ENCODE measurements at regions not wholly inside any gene's neighbourhood (a gene's known extent, or its start where the extent isn't known, plus 50 kb on each side); places are given as distances from the start of the nearest gene placed in this dataset.
"Not testable (repeated sequence)": the region's sequence is repeated elsewhere in the genome, so short reads cannot be mapped to it uniquely, and the experiment has no call there.

DNA sequence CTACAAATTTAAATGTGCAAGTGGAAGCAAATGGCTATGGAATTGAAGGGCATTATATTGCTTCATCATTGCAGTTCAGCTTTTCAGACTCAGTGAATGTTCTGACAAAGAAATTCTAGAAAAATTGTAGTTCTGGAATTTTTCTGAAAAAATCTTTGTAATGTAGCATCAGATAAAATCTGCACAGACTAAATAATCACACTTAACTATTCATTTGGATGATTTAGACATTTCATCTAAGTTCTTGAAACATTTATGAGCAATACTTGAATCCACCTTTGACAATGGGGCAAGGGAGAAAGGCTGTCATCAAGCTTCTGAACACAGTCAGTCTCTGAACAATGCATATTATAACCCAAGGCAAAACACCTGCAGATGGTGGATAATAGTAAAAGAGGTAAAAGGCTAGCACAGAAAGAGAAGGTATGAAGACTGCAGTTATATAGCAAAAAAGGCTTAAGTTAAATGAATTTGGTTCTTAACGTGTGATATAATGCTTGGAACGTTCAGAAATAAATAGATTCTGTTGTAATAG, 1352.0 kb upstream of the NUDT12 start:
- no peak for DNase-seq (ENCODE audit: low read depth in 2 of 2)

GRCh38 chr5:104913841-104914281, 1351.3 kb upstream of the NUDT12 start:
- no peak for DNase-seq (ENCODE audit: low read depth in 2 of 2)

- DNase-seq (ENCODE audit: low read depth in 2 of 2), result no peak
Observed at GRCh38 chr5:104909803-104910202, 1347.2 kb upstream of the NUDT12 start.

DNA sequence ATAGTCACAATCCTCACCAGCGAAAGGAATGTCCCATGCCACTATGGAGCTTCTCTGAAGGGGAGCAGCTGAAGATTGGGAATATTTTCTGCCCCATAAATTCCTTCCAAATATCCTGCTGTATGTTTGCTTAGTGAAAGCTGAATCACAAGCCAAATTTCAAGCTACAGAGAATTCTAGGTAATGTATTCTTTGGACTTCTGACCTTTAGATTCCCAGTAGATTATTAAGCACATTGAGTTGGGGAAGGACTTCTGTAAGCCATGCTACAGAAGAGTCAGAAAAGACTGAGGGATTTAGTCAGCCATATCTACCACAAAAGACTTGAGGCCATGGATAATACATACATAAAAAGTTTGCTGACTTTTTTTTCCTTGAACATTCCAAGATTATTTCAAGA, 1342.0 kb upstream of the NUDT12 start:
- DNase-seq (ENCODE audit: low read depth in 2 of 2), result no peak

DNA sequence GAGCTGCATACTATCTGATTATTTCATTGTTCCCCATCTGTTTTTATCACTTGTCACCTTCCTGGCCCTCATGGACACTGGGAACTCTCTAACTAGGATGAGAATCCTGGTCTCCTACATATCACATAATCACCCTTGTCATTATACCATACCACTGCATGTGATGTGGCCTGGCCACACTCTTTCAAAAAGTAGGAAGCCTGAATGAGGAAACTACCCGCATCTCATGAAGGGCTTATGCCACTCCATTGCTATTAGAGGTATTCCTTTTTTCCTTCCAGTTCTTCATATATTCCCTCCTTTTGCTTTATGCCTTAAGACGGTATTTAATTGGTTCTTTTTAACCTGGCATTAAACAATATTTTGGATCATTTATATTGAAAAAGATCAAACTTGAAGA, 1341.4 kb upstream of the NUDT12 start:
- no peak for DNase-seq (ENCODE audit: low read depth in 2 of 2)

GRCh38 chr5:104891596-104891995, 1329.0 kb upstream of the NUDT12 start:
- DNase-seq (ENCODE audit: low read depth in 2 of 2), result no peak

- DNase-seq (ENCODE audit: low read depth in 2 of 2), result no peak
Observed at GRCh38 chr5:104890767-104891166, 1328.2 kb upstream of the NUDT12 start.

GRCh38 chr5:104859437-104859836, 1296.8 kb upstream of the NUDT12 start:
- no peak for DNase-seq (ENCODE audit: low read depth in 2 of 2)

DNA sequence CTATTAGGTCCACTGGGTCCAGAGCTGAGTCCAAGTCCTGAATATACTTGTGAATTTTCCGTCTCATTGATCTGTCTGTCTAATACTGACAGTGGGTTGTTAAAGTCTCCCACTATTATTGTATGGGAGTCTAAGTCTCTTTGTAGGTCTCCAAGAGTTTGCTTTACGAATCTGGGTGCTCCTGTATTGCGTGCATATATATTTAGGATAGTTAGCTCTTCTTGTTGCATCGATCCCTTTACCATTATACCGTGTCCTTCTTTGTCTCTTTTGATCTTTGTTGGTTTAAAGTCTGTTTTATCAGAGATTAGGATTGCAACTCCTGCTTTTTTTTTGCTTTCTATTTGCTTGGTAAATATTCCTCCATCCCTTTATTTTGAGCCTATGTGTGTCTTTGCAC, 1289.5 kb upstream of the NUDT12 start:
- not testable (repeated sequence) for DNase-seq (ENCODE audit: low read depth in 2 of 2)

GRCh38 chr5:104845541-104845940, 1283.0 kb upstream of the NUDT12 start:
- DNase-seq (ENCODE audit: low read depth in 2 of 2), result no peak

- DNase-seq (ENCODE audit: low read depth in 2 of 2), result no peak
Observed at GRCh38 chr5:104843822-104844221, 1281.2 kb upstream of the NUDT12 start.

- no peak for DNase-seq (ENCODE audit: low read depth in 2 of 2)
Observed at GRCh38 chr5:104840284-104840683, 1277.7 kb upstream of the NUDT12 start.

DNA sequence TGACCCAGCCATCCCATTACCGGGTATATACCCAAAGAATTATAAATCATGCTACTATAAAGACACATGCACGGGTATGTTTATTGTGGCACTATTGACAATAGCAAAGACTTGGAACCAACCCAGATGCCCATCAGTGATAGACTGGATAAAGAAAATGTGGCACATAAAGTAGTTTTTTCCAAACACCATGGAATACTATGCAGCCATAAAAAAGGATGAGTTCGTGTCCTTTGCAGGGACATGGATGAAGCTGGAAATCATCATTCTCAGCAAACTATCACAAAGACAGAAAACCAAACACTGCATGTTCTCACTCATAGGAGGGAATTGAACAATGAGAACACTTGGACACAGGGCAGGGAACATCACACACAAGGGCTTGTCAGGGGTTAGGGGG, 1268.9 kb upstream of the NUDT12 start:
- DNase-seq (ENCODE audit: low read depth in 2 of 2), result not testable (repeated sequence)

- DNase-seq (ENCODE audit: low read depth in 2 of 2), result no peak
Observed at GRCh38 chr5:104821606-104822005, 1259.0 kb upstream of the NUDT12 start.

DNA sequence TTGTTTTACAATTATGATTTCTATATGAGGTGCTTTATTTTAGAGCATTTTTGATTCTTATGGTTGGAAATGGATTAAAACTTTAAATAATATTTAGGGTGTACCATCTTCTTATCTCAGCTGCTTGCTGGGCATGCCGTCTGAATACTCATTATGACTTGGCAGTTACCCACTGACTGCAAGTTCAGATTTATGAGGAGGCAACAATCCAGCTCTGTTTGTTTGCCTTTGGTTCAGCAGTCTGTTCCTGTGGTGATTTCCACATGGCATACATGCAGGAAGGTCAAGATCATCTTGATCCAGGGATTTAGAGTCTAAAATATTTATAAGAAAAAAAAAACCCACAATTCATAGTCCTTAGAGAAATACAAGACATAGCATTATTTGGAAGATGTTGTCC, 1254.5 kb upstream of the NUDT12 start:
- no peak for DNase-seq (ENCODE audit: low read depth in 2 of 2)

DNA sequence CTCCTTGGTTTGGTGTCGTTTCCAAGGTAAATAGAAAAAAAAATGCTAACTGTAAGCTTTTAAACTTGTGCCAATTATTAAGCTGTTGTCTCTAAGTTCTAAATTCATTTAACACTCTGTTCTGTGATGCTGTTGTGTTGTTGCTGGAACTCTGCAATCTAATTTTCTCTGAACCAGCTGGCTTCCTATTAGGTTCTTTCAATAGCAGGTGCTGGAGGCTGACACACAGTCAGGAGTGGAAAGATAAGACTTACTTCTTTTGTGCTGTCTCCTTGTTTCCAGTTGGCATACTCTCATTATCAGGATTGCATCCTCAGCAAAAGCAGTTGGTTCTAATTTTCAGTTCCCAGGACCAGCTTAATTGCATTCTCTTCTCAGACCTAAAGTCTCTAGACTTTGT, 1252.6 kb upstream of the NUDT12 start:
- no peak for DNase-seq (ENCODE audit: low read depth in 2 of 2)

- no peak for DNase-seq (ENCODE audit: low read depth in 2 of 2)
Observed at GRCh38 chr5:104800440-104801048, 1238.0 kb upstream of the NUDT12 start.

- no peak for DNase-seq (ENCODE audit: low read depth in 2 of 2)
Observed at GRCh38 chr5:104793755-104794080, 1231.1 kb upstream of the NUDT12 start.

GRCh38 chr5:104793031-104793754, 1230.6 kb upstream of the NUDT12 start:
- no peak for DNase-seq (ENCODE audit: low read depth in 2 of 2)

- no peak for DNase-seq (ENCODE audit: low read depth in 2 of 2)
Observed at GRCh38 chr5:104789366-104789765, 1226.8 kb upstream of the NUDT12 start.

- no peak for DNase-seq (ENCODE audit: low read depth in 2 of 2)
Observed at GRCh38 chr5:104785097-104785496, 1222.5 kb upstream of the NUDT12 start.

DNA sequence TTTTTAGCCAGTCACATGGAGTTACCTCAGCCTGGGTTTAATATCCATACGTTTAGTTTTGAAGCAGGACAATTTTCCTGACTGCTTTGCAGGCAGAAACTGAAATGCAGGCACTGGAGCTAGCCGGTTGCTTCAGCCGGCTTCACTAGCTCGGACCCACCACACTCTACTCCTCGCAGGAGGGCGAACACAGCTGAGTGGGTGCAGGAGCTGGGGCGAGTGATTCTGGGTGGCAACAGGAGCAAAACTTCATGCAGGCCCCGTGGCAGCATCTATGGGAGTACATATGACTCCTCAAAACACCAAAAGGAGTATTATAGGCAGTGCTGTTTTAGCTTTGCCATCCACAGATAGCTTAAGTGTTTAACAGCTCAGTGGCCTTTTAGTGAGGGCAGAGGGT, 1211.8 kb upstream of the NUDT12 start:
- no peak for DNase-seq (ENCODE audit: low read depth in 2 of 2)

GRCh38 chr5:104764197-104764596, 1201.6 kb upstream of the NUDT12 start:
- DNase-seq (ENCODE audit: low read depth in 2 of 2), result no peak

DNA sequence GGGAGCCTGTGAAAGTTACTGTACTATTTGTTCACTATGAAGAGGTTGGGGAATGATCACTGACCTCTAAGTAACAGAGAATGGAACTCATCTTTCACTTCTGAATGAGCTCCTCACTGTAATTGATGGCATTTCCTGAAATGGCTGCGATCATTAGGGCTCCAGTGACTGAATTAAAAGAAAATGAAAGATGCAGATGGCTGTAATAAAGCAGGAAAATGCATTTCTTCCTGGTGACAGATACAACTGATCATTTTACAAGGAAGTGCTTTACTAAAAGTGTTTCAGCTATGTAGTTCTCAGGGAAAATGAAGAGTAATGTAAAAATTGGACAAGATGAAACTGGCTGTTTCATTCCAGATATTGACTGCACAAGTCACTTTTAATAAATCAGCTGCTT, 1200.6 kb upstream of the NUDT12 start:
- no peak for DNase-seq (ENCODE audit: low read depth in 2 of 2)

All from stimulated activated CD4-positive, alpha-beta T cell treated with anti-CD3 and anti-CD28 coated beads, Interleukin-12 subunit alpha, Interleukin-12 subunit beta, amount 100 ng/mL, for 24 hours (primary cell).